ENCODE measurements at regions not wholly inside any gene's neighbourhood (a gene's known extent, or its start where the extent isn't known, plus 50 kb on each side); places are given as distances from the start of the nearest gene placed in this dataset.

DNA sequence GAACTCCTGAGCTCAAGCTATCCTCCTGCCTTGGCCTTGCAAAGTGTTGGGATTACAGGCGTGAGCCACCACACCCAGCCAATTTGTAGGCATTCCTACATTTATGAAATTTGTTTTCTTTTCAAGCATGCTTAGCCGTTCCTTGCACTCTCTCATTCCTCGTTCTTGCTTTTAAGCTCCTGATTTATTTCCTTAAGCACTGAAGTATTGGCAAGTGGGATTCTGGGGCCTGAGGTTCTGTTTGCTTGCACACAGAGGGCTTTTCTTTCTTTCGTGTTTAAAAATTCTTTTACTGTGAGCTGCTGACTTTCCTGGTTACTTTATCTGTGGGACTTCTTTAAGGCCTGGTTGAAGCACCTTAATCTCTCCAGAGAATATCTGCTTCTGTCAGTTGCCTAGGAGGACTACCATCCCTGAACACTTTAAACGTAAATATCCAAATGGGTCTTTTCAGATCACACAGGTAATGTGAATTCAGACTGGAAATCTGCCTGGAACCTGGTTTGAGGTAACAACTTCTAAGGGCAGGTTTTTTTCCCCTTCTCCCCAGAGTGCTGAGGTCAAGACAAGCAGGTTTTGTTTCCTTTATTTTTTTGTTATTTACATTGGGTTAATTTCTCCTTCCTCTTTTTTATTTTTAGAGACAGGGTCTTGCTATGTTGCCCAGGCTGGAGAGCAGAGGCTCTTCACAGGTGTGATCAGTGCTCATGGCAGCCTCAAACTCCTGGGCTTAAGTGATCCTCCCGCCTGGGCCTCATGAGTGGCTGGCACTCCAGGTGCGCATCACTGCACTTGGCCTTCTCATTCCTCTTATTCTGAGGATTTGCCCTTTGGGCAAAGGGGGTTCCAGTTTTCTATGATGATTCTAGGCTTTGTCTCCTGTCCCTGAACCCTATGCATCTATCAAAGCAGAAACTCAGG, 102.9 kb downstream of the PFKFB3 start:
- no peak for DNase-seq (ENCODE audit: low read depth)

DNA sequence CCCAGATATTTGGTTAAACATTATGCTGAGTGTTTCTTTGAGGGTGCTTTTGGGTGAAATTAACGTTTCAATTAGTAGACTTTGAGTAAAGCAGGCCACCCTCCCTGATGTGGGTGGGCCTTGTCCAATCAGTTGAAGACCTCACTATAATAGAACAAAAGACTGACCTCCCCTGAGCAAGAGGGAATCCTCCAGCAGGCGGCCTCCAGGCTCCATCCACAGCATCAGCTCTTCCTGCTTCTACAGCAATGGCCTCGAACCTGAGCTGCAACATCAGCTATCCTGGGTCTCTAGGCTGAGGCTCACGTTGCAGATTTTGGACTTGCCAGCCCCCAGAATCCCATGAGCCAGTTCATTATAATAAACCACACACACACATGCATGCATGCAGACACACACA, 104.2 kb downstream of the PFKFB3 start:
- DNase-seq (ENCODE audit: low read depth): no peak

DNA sequence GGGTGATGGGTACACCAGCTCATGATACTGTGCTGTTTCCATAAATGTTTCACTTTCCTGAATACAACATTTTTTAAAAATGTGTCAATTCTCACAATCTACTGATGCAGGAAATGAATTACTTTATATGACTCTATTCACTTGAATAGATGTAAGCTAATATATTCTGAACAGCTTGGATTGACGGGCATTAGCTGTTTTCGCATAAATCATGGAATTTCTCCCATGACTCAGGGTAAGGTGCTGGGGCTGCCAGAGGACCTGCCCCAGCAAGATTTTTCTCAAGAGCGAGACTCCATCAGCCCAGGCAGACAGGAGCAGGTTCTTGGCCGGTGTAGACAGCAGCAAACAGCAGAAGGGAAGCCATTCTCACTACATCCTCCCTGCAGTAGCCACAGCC, 107.1 kb downstream of the PFKFB3 start:
- no peak for DNase-seq (ENCODE audit: low read depth)

GRCh38 chr10:6310977-6311376, 108.2 kb downstream of the PFKFB3 start:
- no peak for DNase-seq (ENCODE audit: low read depth)

- no peak for DNase-seq (ENCODE audit: low read depth)
Measured at GRCh38 chr10:6311700-6312330, 109.1 kb downstream of the PFKFB3 start.

- DNase-seq (ENCODE audit: low read depth): no peak
Measured at GRCh38 chr10:6312636-6313035, 109.9 kb downstream of the PFKFB3 start.

- no peak for DNase-seq (ENCODE audit: low read depth)
Measured at GRCh38 chr10:6313111-6313895, 110.6 kb downstream of the PFKFB3 start.

DNA sequence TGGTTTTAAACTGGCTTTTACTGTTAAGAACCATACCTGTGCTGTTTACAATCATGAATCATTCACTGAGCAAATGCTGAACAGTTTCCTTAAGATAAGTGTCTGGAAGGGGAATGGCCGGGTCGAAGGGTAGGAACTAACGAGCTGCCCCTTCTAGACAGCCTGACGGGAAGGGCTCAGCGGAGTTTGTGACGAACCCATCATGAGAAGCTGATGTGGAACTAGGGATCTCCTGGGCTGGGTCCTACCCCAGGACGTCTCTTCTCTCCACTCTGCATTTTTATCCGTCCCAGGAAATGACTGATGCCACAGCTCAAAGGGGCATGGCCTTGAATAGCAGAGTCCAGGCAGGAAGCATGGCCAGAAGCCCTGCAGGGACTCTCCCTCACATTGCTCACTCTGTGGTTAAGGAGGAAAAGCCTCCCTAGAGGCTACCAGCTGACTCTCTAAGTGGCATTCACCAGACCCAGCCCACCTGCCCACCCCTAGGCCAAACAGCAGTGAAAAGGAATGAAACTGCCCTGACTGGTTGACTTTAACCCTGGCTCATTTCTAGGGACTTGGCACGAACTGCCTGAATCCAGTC, 112.0 kb downstream of the PFKFB3 start:
- DNase-seq (ENCODE audit: low read depth): no peak

- DNase-seq (ENCODE audit: low read depth): no peak
Measured at GRCh38 chr10:6319119-6319518, 116.4 kb downstream of the PFKFB3 start.

DNA sequence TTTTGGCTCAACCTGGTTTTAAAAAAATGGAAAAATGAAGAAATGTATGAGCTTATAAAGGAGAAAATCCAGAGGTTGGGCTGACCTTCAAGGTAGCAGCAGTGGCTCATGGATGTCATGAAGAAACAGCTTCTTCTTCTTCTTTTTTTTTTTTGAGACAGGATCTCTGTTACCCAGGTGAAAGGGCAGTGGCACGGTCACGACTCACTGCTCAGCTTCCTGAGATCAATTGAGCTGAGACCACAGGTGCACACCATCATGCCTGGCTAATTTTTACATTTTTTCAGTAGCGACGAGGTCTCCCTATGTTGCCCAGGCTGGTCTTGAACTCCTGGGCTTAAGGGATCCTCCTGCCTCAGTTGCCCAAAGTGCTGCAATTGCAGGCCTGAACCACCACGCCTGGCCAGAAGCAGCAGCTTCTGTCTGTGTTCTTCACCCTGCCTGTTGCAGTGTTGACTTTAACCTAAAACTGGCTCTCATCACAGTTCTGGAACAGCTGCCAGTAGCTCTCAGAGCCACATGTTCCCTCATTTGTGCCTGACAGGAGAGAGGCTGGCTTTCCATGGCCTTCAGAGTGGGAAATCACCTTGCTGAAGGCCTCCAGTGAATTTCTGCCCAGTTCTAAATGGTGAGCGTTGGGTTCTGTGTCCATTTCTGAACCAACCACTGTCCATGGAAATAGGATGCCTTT, 117.7 kb downstream of the PFKFB3 start:
- DNase-seq (ENCODE audit: low read depth): no peak

DNA sequence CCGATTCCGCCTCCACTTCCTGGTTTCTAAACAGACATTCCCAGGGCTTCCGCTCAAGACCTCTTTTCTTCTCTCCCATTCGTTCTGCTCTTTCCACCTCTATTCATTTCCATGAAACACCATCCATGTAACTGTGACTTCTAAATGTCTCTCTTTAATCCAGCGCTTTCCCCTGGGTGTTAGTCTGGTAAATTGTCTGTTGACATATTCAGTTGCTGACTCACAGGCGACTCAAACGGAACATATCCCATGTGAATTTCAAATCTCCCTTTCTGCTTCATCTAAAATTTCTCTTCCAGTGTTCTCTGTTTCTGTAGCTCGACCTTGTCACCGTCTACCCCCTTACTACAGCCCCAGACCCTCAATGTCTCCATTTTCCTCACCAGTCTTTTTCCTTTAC, 119.1 kb downstream of the PFKFB3 start:
- DNase-seq (ENCODE audit: low read depth): peak; percentile 12

- DNase-seq (ENCODE audit: low read depth): no peak
Measured at GRCh38 chr10:6322805-6323204, 120.1 kb downstream of the PFKFB3 start.

- no peak for DNase-seq (ENCODE audit: low read depth)
Measured at GRCh38 chr10:6327961-6328698, 125.4 kb downstream of the PFKFB3 start.

DNA sequence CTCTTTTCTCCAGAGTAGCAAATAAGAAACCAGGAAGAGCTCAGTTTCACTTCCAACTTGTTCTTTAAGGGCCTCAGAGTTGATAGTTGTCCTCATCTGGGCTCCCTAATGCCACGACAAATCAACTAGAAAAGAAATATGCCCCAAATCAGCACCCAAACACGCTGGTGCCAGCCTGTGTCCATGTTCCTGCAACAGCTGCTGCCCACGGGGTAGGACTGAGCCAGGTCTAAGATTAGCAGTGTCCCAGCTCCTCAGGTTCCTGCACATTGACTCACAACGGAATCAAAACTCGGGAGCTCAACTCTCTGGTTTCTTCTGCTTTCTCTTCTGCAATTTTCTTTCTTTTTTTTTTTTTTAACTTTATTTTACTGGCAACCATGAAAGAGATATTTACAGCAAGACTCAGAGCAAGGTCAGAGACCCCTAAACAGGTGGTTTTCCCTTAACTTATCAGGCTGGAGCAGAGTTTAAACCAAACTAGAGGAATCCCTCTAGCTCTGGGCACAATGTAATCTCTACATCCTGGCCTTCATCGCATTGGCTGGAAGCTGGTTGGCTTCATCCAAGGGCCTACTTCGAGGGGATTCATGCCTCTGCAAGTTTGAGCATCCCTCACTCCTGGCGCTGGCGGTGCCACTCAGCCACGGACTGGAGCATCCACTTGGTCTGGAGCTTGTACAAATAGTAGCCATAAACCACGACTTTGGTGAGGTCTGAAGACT, 126.1 kb downstream of the PFKFB3 start:
- no peak for DNase-seq (ENCODE audit: low read depth)

- DNase-seq (ENCODE audit: low read depth): no peak
Measured at GRCh38 chr10:6333086-6333485, 130.4 kb downstream of the PFKFB3 start.

DNA sequence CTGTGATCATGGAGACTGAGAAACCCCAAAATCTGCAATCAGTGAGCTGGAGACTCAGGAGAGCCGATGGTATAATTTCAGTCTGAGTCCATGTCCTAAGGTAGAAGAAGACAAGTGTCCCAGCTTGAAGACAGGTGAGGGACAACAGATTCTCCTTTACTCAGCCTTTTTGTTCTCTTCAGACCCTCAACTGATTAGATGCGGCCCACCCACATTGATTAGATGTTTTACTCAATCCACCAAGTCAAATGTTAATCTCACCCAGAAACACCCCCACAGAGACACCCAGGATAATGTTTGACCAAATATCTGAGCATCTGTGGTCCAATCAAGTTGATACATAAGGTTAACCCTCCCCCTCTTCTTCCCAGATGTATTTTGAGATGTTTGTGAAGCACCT, 131.2 kb downstream of the PFKFB3 start:
- DNase-seq (ENCODE audit: low read depth): no peak

DNA sequence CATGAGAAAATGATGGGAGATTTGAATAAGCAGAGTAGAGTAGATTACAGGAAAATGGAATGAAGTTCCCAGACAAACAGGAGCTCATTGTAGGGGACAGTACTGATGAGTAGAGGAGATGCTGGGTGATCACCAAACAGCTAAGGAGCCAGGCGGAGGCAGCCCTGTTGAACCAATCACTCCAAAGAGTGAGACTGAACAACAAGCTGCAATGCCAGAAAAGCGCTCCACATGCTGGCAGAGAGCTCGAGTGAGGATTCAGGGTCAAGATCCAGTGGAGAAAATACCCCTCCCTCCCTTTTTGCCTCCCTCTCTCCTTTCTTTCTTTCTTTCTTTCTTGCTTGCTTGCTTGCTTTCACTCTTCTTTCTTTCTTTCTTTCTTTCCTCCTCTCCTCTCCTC, 133.3 kb downstream of the PFKFB3 start:
- no peak for DNase-seq (ENCODE audit: low read depth)

DNA sequence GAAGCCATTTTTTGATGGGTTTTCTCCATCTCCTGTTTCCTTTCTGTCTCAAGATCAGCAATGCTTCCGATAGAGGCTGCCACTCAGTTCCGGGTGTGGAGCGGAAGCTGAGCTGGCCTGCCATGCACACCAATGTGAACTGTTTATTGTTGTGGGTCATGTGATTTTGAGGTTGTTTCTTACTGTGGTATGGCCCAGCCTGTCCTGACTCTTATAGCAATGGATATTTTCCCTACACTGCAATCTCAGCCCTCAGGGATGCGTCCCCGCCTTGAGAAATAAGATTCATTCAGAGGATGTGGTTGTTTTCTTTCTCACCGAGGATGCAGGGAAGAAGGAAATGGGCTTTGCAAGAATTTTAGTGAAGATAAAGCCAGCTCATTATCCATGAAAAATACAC, 134.7 kb downstream of the PFKFB3 start:
- no peak for DNase-seq (ENCODE audit: low read depth)

- no peak for DNase-seq (ENCODE audit: low read depth)
Measured at GRCh38 chr10:6338361-6338760, 135.6 kb downstream of the PFKFB3 start.

- no peak for DNase-seq (ENCODE audit: low read depth)
Measured at GRCh38 chr10:6339891-6340290, 137.2 kb downstream of the PFKFB3 start.
